Erythroblast (primary cell): ENCODE measurements at regions not wholly inside any gene's neighbourhood (a gene's known extent, or its start where the extent isn't known, plus 50 kb on each side); places are given as distances from the start of the nearest gene placed in this dataset.

Source experiments
- GATA1 ChIP-seq: IDR thresholded peaks from 2 replicates; pipeline ENCODE4 v1.6.1; 2011; ENCODE audit warnings: low read depth, mild to moderate bottlenecking, control low read depth, low read length, moderate library complexity
- POLR2A ChIP-seq: IDR thresholded peaks from 2 replicates; pipeline ENCODE4 v1.6.1; 2011; ENCODE audit warnings: mild to moderate bottlenecking, low read length

GRCh38 chr3:106827515-106828213, 549.6 kb upstream of the CCDC54 start:
- TF ChIP-seq POLR2A = no peak
- no peak for TF ChIP-seq GATA1
